Loucy (cell line): ENCODE measurements at regions not wholly inside any gene's neighbourhood (a gene's known extent, or its start where the extent isn't known, plus 50 kb on each side); places are given as distances from the start of the nearest gene placed in this dataset.

Experiments used
- H2AFZ ChIP-seq: fragments of 200-600 bp; sonication (generic); 2 replicates; pipeline ENCODE4 v1.6.0; 2016; ENCODE audit warnings: antibody characterized with exemption, mild to moderate bottlenecking, low read length, moderate library complexity
- H3F3A ChIP-seq: fragments of 200-600 bp; 2 replicates; pipeline ENCODE4 v1.6.0; 2016; ENCODE audit warnings: antibody characterized with exemption, low read depth, mild to moderate bottlenecking
- H3K27me3 ChIP-seq: fragments of 200-600 bp; sonication (generic); 2 replicates; pipeline ENCODE4 v1.6.1; 2014; ENCODE audit warnings: low read length, mild to moderate bottlenecking; ENCODE audit not compliant: insufficient read depth, poor library complexity, severe bottlenecking
- H3K36me3 ChIP-seq: fragments of 200-600 bp; sonication (generic); 2 replicates; pipeline ENCODE4 v1.6.1; 2016; ENCODE audit warnings: low read length; ENCODE audit not compliant: insufficient read depth
- H3K4me1 ChIP-seq: fragments of 200-600 bp; sonication (generic); 2 replicates; pipeline ENCODE4 v1.5.1; 2014; ENCODE audit warnings: low read length, mild to moderate bottlenecking; ENCODE audit not compliant: insufficient read depth, poor library complexity, severe bottlenecking
- H3K4me2 ChIP-seq: fragments of 200-600 bp; sonication (generic); 2 replicates; pipeline ENCODE4 v1.6.0; 2014; ENCODE audit warnings: antibody characterized with exemption, low read length, low read depth, mild to moderate bottlenecking; ENCODE audit not compliant: poor library complexity, severe bottlenecking
- H3K4me3 ChIP-seq: fragments of 200-600 bp; sonication (generic); 2 replicates; pipeline ENCODE4 v1.5.1; 2014; ENCODE audit warnings: low read length, mild to moderate bottlenecking, mixed read lengths; ENCODE audit not compliant: poor library complexity, severe bottlenecking
- H3K79me2 ChIP-seq: fragments of 200-600 bp; sonication (generic); 2 replicates; pipeline ENCODE4 v1.6.1; 2014; ENCODE audit warnings: low read length; ENCODE audit not compliant: insufficient read depth
- H3K9ac ChIP-seq: fragments of 200-600 bp; sonication (generic); 2 replicates; pipeline ENCODE4 v1.6.0; 2014; ENCODE audit warnings: mild to moderate bottlenecking, low read depth, low read length, moderate library complexity; ENCODE audit not compliant: poor library complexity, severe bottlenecking
- H3K9me2 ChIP-seq: fragments of 200-600 bp; sonication (generic); replicated peaks from 2 replicates; pipeline ENCODE4 v1.6.1; 2016; ENCODE audit warnings: low read depth, low read length, mixed read lengths
- H3K9me3 ChIP-seq: fragments of 200-600 bp; sonication (generic); 2 replicates; pipeline ENCODE4 v1.6.1; 2014; ENCODE audit warnings: mild to moderate bottlenecking, antibody characterized with exemption, low read length, low read depth; ENCODE audit not compliant: insufficient read depth
- H4K20me1 ChIP-seq: fragments of 200-600 bp; sonication (generic); 2 replicates; pipeline ENCODE4 v1.6.0; 2014; ENCODE audit warnings: antibody characterized with exemption, low read length, mild to moderate bottlenecking; ENCODE audit not compliant: insufficient read depth, poor library complexity, severe bottlenecking
- CTCF ChIP-seq: fragments of 200-600 bp; sonication (generic); conservative IDR thresholded peaks from 2 replicates; pipeline ENCODE4 v1.5.1; 2014; ENCODE audit warnings: mild to moderate bottlenecking, antibody characterized with exemption, low read length
- EZH2phosphoT487 ChIP-seq: fragments of 200-600 bp; IDR thresholded peaks from 2 replicates; pipeline ENCODE4 v1.6.1; 2018; ENCODE audit warnings: antibody characterized with exemption, mild to moderate bottlenecking, moderate library complexity, borderline replicate concordance

- H4K20me1 ChIP-seq = no peaks in the 10 kb centered on the region
- H3K4me1 ChIP-seq = peaks cover 6% of the 10 kb centered on the region
- no peaks in the 10 kb centered on the region for H3K27me3 ChIP-seq
- no peak overlapping the region for H3K4me3 ChIP-seq
- H3F3A ChIP-seq = no peaks in the 10 kb centered on the region
- TF ChIP-seq CTCF (no peak), EZH2phosphoT487 (no peak)
- H3K9me3 ChIP-seq = no peaks in the 10 kb centered on the region
- H2AFZ ChIP-seq = no peak overlapping the region
- H3K9ac ChIP-seq = no peak overlapping the region
- H3K79me2 ChIP-seq = no peaks in the 10 kb centered on the region
- H3K4me2 ChIP-seq = no peak overlapping the region
- H3K9me2 ChIP-seq = no peaks in the 10 kb centered on the region
- no peaks in the 10 kb centered on the region for H3K36me3 ChIP-seq
These were observed 664.4 kb upstream of the SLC8A1 start for GRCh38 chr2:41116106-41116797.

- H3K27me3 ChIP-seq = no peaks in the 10 kb centered on the region
- H3K9ac ChIP-seq = no peak overlapping the region
- H3K4me3 ChIP-seq = no peak overlapping the region
- H3K4me2 ChIP-seq = no peak overlapping the region
- no peaks in the 10 kb centered on the region for H3F3A ChIP-seq
- H4K20me1 ChIP-seq = no peaks in the 10 kb centered on the region
- H3K4me1 ChIP-seq = no peaks in the 10 kb centered on the region
- no peaks in the 10 kb centered on the region for H3K9me2 ChIP-seq
- no peaks in the 10 kb centered on the region for H3K79me2 ChIP-seq
- TF ChIP-seq CTCF (no peak), EZH2phosphoT487 (no peak)
- no peak overlapping the region for H2AFZ ChIP-seq
- H3K36me3 ChIP-seq = no peaks in the 10 kb centered on the region
- no peaks in the 10 kb centered on the region for H3K9me3 ChIP-seq
These were observed 667.6 kb upstream of the SLC8A1 start for GRCh38 chr2:41119489-41119888.

- Histone ChIP-seq H3K4me3 (no peak overlapping the region), H3K9ac (no peak overlapping the region), H3K4me1 (no peaks in the 10 kb centered on the region), H3K36me3 (no peaks in the 10 kb centered on the region), H2AFZ (no peak overlapping the region), H3K9me2 (no peaks in the 10 kb centered on the region), H3F3A (no peaks in the 10 kb centered on the region), H4K20me1 (no peaks in the 10 kb centered on the region), H3K9me3 (no peaks in the 10 kb centered on the region), H3K27me3 (no peaks in the 10 kb centered on the region), H3K4me2 (no peak overlapping the region), H3K79me2 (no peaks in the 10 kb centered on the region)
- TF ChIP-seq EZH2phosphoT487 (no peak), CTCF (no peak)
These were observed 671.5 kb upstream of the SLC8A1 start for GRCh38 chr2:41123341-41123740.
